SK-N-SH (cell line): ENCODE measurements at regions not wholly inside any gene's neighbourhood (a gene's known extent, or its start where the extent isn't known, plus 50 kb on each side); places are given as distances from the start of the nearest gene placed in this dataset.

Experiments used
- ELF1 ChIP-seq: IDR thresholded peaks from 2 replicates; pipeline ENCODE4 v1.4.0; 2012
- EP300 ChIP-seq, 2 experiments: IDR thresholded peaks; 2 replicates each; pipeline versions ENCODE4 v1.4.0 to v1.6.1; 2012; ENCODE audit warnings: borderline replicate concordance in 1 of 2, low read depth in 1 of 2, low read length in 1 of 2
- EZH2phosphoT487 ChIP-seq: fragments of 200-600 bp; sonication (generic); IDR thresholded peaks from 2 replicates; pipeline ENCODE4 v1.6.1; 2017; ENCODE audit warnings: low read depth, mixed run types, mild to moderate bottlenecking, antibody characterized with exemption, moderate library complexity, borderline replicate concordance
- GATA2 ChIP-seq: sonication (generic); formaldehyde crosslinking; IDR thresholded peaks from 2 replicates; pipeline ENCODE4 v1.5.0; 2020; ENCODE audit warnings: mild to moderate bottlenecking, missing genetic modification reagents
- MXI1 ChIP-seq: IDR thresholded peaks from 2 replicates; pipeline ENCODE4 v1.6.1; 2012; ENCODE audit warnings: mild to moderate bottlenecking, low read depth, low read length, improper control_type of control experiment
- NFIC ChIP-seq: IDR thresholded peaks from 2 replicates; pipeline ENCODE4 v1.4.0; 2012; ENCODE audit warnings: borderline replicate concordance
- RAD21 ChIP-seq: IDR thresholded peaks from 2 replicates; pipeline ENCODE4 v1.6.1; 2012; ENCODE audit warnings: mild to moderate bottlenecking, low read length
- SIN3A ChIP-seq: IDR thresholded peaks from 2 replicates; pipeline ENCODE4 v1.6.1; 2012; ENCODE audit warnings: low read depth, mild to moderate bottlenecking, low read length, moderate library complexity, borderline replicate concordance
- TF ChIP-seq, protein P1 (sequence below): fragments of 200-600 bp; sonication (generic); IDR thresholded peaks from 2 replicates; pipeline ENCODE4 v1.6.1; 2017; ENCODE audit warnings: antibody characterized with exemption, mild to moderate bottlenecking, moderate library complexity
- TF ChIP-seq, protein P2 (sequence below): IDR thresholded peaks from 2 replicates; pipeline ENCODE4 v1.4.0; 2012; ENCODE audit warnings: low read depth, borderline replicate concordance
- TF ChIP-seq, protein P3 (sequence below): IDR thresholded peaks from 2 replicates; pipeline ENCODE4 v1.4.0; 2012; ENCODE audit warnings: low read depth

DNA sequence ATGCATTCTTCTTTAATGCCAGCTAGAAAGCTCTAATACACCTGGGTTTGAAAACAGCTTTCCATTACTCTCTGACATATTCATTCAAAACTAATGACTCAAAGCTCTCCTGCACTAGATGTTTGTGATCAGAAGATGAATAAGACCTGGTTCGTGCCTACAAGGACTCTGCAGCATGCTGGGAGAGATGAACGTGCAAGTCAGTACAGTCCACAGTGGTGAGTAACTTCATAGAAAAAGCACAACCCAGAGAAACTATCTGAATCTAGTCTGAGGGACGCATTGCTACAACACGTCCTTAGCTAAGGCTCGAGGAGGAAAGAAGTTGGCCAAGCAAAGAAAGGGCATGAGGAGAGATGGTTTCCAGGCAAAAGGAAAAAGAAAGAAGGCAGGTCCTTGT, 234.3 kb downstream of the OSR1 start:
- TF ChIP-seq SIN3A = no peak
- TF ChIP-seq, protein P1, sequence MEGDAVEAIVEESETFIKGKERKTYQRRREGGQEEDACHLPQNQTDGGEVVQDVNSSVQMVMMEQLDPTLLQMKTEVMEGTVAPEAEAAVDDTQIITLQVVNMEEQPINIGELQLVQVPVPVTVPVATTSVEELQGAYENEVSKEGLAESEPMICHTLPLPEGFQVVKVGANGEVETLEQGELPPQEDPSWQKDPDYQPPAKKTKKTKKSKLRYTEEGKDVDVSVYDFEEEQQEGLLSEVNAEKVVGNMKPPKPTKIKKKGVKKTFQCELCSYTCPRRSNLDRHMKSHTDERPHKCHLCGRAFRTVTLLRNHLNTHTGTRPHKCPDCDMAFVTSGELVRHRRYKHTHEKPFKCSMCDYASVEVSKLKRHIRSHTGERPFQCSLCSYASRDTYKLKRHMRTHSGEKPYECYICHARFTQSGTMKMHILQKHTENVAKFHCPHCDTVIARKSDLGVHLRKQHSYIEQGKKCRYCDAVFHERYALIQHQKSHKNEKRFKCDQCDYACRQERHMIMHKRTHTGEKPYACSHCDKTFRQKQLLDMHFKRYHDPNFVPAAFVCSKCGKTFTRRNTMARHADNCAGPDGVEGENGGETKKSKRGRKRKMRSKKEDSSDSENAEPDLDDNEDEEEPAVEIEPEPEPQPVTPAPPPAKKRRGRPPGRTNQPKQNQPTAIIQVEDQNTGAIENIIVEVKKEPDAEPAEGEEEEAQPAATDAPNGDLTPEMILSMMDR = no peak
- no peak for TF ChIP-seq ELF1
- peak; percentile 29; the same call in 1 of the 2 replicates for TF ChIP-seq NFIC
- no peak for TF ChIP-seq RAD21
- peak in 1 of 2 experiments; percentile 64; a peak in 1 of 4 replicates for TF ChIP-seq EP300 (IDR thresholded peaks at IDR 0.05; ENCODE audit: borderline replicate concordance in 1 of 2, low read depth in 1 of 2, low read length in 1 of 2)
- TF ChIP-seq GATA2 (CRISPR knock-in tag) = no peak
- no peak for TF ChIP-seq MXI1
- TF ChIP-seq EZH2phosphoT487 = no peak
- TF ChIP-seq, protein P2, sequence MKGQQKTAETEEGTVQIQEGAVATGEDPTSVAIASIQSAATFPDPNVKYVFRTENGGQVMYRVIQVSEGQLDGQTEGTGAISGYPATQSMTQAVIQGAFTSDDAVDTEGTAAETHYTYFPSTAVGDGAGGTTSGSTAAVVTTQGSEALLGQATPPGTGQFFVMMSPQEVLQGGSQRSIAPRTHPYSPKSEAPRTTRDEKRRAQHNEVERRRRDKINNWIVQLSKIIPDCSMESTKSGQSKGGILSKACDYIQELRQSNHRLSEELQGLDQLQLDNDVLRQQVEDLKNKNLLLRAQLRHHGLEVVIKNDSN = no peak
- TF ChIP-seq, protein P3, sequence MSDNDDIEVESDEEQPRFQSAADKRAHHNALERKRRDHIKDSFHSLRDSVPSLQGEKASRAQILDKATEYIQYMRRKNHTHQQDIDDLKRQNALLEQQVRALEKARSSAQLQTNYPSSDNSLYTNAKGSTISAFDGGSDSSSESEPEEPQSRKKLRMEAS = peak; percentile 74
